B cell (primary cell): ENCODE measurements at regions not wholly inside any gene's neighbourhood (a gene's known extent, or its start where the extent isn't known, plus 50 kb on each side); places are given as distances from the start of the nearest gene placed in this dataset.

Experiments
- ATAC-seq: fragments of 200-7000 bp; cut with Tn5 transposase; one replicate; pipeline ENCODE4 v1.10.0; 2021; ENCODE audit warnings: low read depth, mild to moderate bottlenecking, moderate number of reproducible peaks, moderate library complexity
- CTCF ChIA-PET: fragments of 350-600 bp; sonication (Branson Sonifier 250); formaldehyde crosslinking; loops from one replicate; lab custom pipeline; 2021; ENCODE audit warnings: antibody characterized with exemption, inconsistent platforms; lab: Charles Lee
- POLR2A ChIA-PET: fragments of 350-600 bp; sonication (Branson Sonifier 250); formaldehyde crosslinking; loops from one replicate; lab custom pipeline; 2021; ENCODE audit warnings: antibody characterized with exemption; lab: Charles Lee
- DNase-seq: peaks from one replicate; pipeline ENCODE4 v3.0.0; 2013
- H2AFZ ChIP-seq: 2 replicates; pipeline ENCODE4 v1.6.1; 2012; ENCODE audit warnings: mild to moderate bottlenecking, low read depth, low read length; ENCODE audit not compliant: insufficient read depth, poor library complexity, severe bottlenecking
- H3K27ac ChIP-seq, 2 donors: 1 replicate in 1 of 2; 2 replicates in 1 of 2; pipeline ENCODE4 v1.5.1; 2012 to 2013; ENCODE audit warnings: low read length in 2 of 2, mild to moderate bottlenecking in 2 of 2, moderate library complexity in 1 of 2
- H3K27me3 ChIP-seq, 4 experiments: fragments of 200-600 bp in 1 of 4; sonication (generic) in 1 of 4; replicated peaks in 1 of 4; 1 replicate in 2 of 4; 2 replicates in 2 of 4; pipeline versions ENCODE4 v1.6.1 to v1.7.0; 2013 to 2016; ENCODE audit warnings: low read length in 3 of 4, mild to moderate bottlenecking in 2 of 4, mixed read lengths in 1 of 4, moderate library complexity in 1 of 4; ENCODE audit not compliant: insufficient read depth in 4 of 4, control insufficient read depth in 3 of 4; ENCODE audit errors: control extremely low read depth in 1 of 4
- H3K36me3 ChIP-seq, 2 experiments: replicated peaks in 1 of 2; 1 replicate in 1 of 2; 2 replicates in 1 of 2; pipeline versions ENCODE4 v1.6.1 to v1.7.1; 2013; ENCODE audit warnings: low read length in 1 of 2; ENCODE audit not compliant: insufficient read depth in 2 of 2, control insufficient read depth in 1 of 2; ENCODE audit errors: control extremely low read depth in 1 of 2, extremely low read depth in 1 of 2
- H3K4me1 ChIP-seq, 2 donors: fragments of 200-600 bp in 1 of 2; sonication (generic) in 1 of 2; 1 replicate in 1 of 2; 2 replicates in 1 of 2; pipeline versions ENCODE4 v1.5.1 to v1.6.1; 2013 to 2017; ENCODE audit warnings: low read length in 2 of 2; ENCODE audit not compliant: control insufficient read depth in 2 of 2, insufficient read depth in 2 of 2
- H3K4me2 ChIP-seq: replicated peaks from 2 replicates; pipeline ENCODE3; 2012; ENCODE audit warnings: mild to moderate bottlenecking, low read depth, low read length; ENCODE audit not compliant: poor library complexity, severe bottlenecking
- H3K4me3 ChIP-seq, 5 experiments: fragments of 200-600 bp in 1 of 5; sonication (generic) in 1 of 5; 1 replicate in 3 of 5; 2 replicates in 2 of 5; pipeline versions ENCODE4 v1.5.1 to v1.7.0; 2011 to 2016; ENCODE audit warnings: low read length in 4 of 5, mild to moderate bottlenecking in 4 of 5, low read depth in 2 of 5, control low read depth in 1 of 5, moderate library complexity in 1 of 5; ENCODE audit not compliant: insufficient read depth in 1 of 5; ENCODE audit errors: control extremely low read depth in 1 of 5, extremely low read depth in 1 of 5
- H3K79me2 ChIP-seq: fragments of 200-600 bp; sonication (generic); one replicate; pipeline ENCODE4 v1.6.0; 2016; ENCODE audit warnings: low read length; ENCODE audit not compliant: control insufficient read depth, insufficient read depth
- H3K9ac ChIP-seq: fragments of 200-600 bp; sonication (generic); 2 replicates; pipeline ENCODE4 v1.6.1; 2017; ENCODE audit warnings: mild to moderate bottlenecking, low read length, moderate library complexity
- H3K9me3 ChIP-seq, 3 donors: one replicate each; pipeline versions ENCODE4 v1.6.1 to v1.7.1; 2013; ENCODE audit warnings: low read length in 2 of 3; ENCODE audit not compliant: control insufficient read depth in 2 of 3, insufficient read depth in 1 of 3; ENCODE audit errors: control extremely low read depth in 1 of 3
- H4K20me1 ChIP-seq: 2 replicates; pipeline ENCODE4 v1.6.0; 2012; ENCODE audit warnings: mild to moderate bottlenecking, low read length; ENCODE audit not compliant: insufficient read depth, control insufficient read depth, poor library complexity, severe bottlenecking
- H3K27ac Mint-ChIP-seq: one replicate; pipeline ENCODE4 v1.8.0; 2021; ENCODE audit warnings: mixed read lengths
- H3K27me3 Mint-ChIP-seq: one replicate; pipeline ENCODE4 v1.8.0; 2021; ENCODE audit warnings: mixed read lengths
- H3K4me1 Mint-ChIP-seq: one replicate; pipeline ENCODE4 v1.8.0; 2021; ENCODE audit warnings: mixed read lengths
- H3K4me3 Mint-ChIP-seq: one replicate; pipeline ENCODE4 v1.8.0; 2021; ENCODE audit warnings: mixed read lengths
- H3K9me3 Mint-ChIP-seq: one replicate; pipeline ENCODE4 v1.8.0; 2022; ENCODE audit warnings: mixed read lengths; ENCODE audit not compliant: insufficient read depth
- CTCF ChIP-seq: fragments of 200-600 bp; IDR thresholded peaks from one replicate; pipeline ENCODE4 v1.8.0; 2022; ENCODE audit warnings: antibody characterized with exemption, mild to moderate bottlenecking
- EZH2 ChIP-seq: IDR thresholded peaks from 2 replicates; pipeline ENCODE4 v1.6.1; 2012; ENCODE audit warnings: borderline replicate concordance, low read depth, mild to moderate bottlenecking, moderate library complexity, low read length; ENCODE audit not compliant: insufficient read depth, poor library complexity, severe bottlenecking
- WGBS: methylation state at CpG from one replicate; pipeline ENCODE4 v1.1.5; 2013; ENCODE audit warnings: missing lambda C conversion rate; ENCODE audit not compliant: insufficient coverage; 5-methylcytosine and 5-hydroxymethylcytosine counted together
- intact Hi-C: fragments of 100-400 bp; cut with micrococcal nuclease; formaldehyde crosslinking; loops from one replicate; pipeline ENCODE4 v1.10.0; 2022

- peaks cover 0 to under 1% (median 0%) of the 10 kb centered on the region in 3 donors for H3K9me3 ChIP-seq
- no peaks in the 10 kb centered on the region for H3K9me3 Mint-ChIP-seq
- WGBS, result 87% methylated on average over 4 of the region's 5 CpGs
- intact Hi-C loops, result no loop called here
- H3K4me3 Mint-ChIP-seq, result no peak overlapping the region
- no peak overlapping the region for H2AFZ ChIP-seq
- H3K36me3 ChIP-seq, result no peaks in the 10 kb centered on the region
- H3K27me3 ChIP-seq, result peaks cover 0 to 12% (median 8%) of the 10 kb centered on the region in 4 experiments
- peaks cover 51% of the 10 kb centered on the region for H3K27me3 Mint-ChIP-seq
- no peak overlapping the region for H3K9ac ChIP-seq
- ATAC-seq (no peak), DNase-seq (no peak)
- H3K4me1 ChIP-seq, result peaks cover 7 to 16% of the 10 kb centered on the region in 2 donors
- no peak overlapping the region for H3K27ac ChIP-seq
- ChIA-PET CTCF (interaction anchor here (0.9 kb wide), 1 partner anchor 26 kb away, joined by 3 read pairs; no protein-coding TSS in a partner anchor), POLR2A (no interaction called here)
- H3K79me2 ChIP-seq, result no peaks in the 10 kb centered on the region
- H3K4me1 Mint-ChIP-seq, result peaks cover 27% of the 10 kb centered on the region
- no peak overlapping the region for H3K27ac Mint-ChIP-seq
- no peak overlapping the region for H3K4me3 ChIP-seq
- no peaks in the 10 kb centered on the region for H4K20me1 ChIP-seq
- no peak overlapping the region for H3K4me2 ChIP-seq
- no peak for TF ChIP-seq EZH2
- TF ChIP-seq CTCF, result no peak
Observed at GRCh38 chr3:87797872-87798566, 260.8 kb downstream of the CGGBP1 start.

GRCh38 chr3:87796843-87797185 lies 262.0 kb downstream of the CGGBP1 start:
- Histone ChIP-seq H3K36me3 (no peaks in the 10 kb centered on the region), H3K27me3 (peaks cover 0 to 21% (median 16%) of the 10 kb centered on the region in 4 experiments), H3K9me3 (peaks cover 0 to 4% (median 0%) of the 10 kb centered on the region in 3 donors), H3K27ac (no peak overlapping the region), H3K79me2 (no peaks in the 10 kb centered on the region), H3K4me2 (peak overlapping the region; percentile 25), H4K20me1 (no peaks in the 10 kb centered on the region), H3K4me1 (peaks cover 16 to 28% of the 10 kb centered on the region in 2 donors), H3K4me3 (no peak overlapping the region), H2AFZ (no peak overlapping the region), H3K9ac (no peak overlapping the region)
- no CpG with 5 or more reads among the region's 3 CpGs for WGBS
- ChIA-PET POLR2A (no interaction called here), CTCF (no interaction called here)
- Mint-ChIP-seq H3K4me1 (peaks cover 35% of the 10 kb centered on the region), H3K27me3 (peaks cover 58% of the 10 kb centered on the region), H3K4me3 (no peak overlapping the region), H3K27ac (no peak overlapping the region), H3K9me3 (no peaks in the 10 kb centered on the region)
- TF ChIP-seq EZH2 (no peak), CTCF (no peak)
- intact Hi-C loops, result no loop called here
- no peak for ATAC-seq
- no peak for DNase-seq
